ENCODE measurements at regions not wholly inside any gene's neighbourhood (a gene's known extent, or its start where the extent isn't known, plus 50 kb on each side); places are given as distances from the start of the nearest gene placed in this dataset.
"Not testable (repeated sequence)": the region's sequence is repeated elsewhere in the genome, so short reads cannot be mapped to it uniquely, and the experiment has no call there.

DNA sequence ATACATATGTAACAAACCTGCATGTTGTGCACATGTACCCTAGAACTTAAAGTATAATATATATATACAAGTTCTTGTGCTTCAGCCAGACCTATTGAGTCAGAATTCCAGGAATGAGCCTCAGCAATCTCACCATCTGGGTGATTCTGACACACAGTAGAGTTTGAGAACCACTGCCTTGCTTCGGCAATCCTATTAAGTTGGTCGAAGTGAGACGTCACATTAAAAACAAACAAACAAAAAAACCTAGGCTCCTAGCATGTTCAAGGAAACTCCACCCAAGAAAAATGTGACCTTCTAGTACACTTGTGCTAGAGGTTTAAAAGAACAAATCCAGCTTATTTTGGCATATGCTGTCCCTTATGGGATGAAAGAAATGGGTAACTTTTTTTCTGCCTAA is 115.8 kb downstream of the SINHCAF start:
- DNase-seq (ENCODE audit: low spot score in 2 of 2): no peak
- H3K36me3 Mint-ChIP-seq: no peaks in the 10 kb centered on the region
- no peak overlapping the region for H3K27ac Mint-ChIP-seq
- no peaks in the 10 kb centered on the region for H3K9me3 Mint-ChIP-seq
- no peak for ATAC-seq

DNA sequence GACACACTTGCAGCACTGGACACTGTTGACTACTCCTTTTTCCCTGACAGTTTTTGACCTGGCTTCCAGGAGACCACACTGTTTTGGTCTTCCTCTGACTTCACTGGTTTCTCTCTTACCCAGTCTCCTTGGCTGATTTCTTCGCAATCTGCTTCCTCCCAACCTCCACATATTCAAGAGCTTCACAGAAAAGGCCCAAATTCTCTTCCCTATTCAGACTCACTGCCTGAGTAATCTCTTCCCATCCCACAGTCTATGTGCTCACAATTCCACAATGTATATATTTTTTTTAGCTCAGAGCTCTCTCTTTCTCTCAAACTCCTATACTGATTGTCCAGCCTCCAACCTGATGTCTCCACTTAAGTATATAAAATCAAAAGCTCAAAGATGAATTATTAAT is 115.4 kb downstream of the SINHCAF start:
- ATAC-seq: no peak
- H3K27ac Mint-ChIP-seq: no peak overlapping the region
- no peaks in the 10 kb centered on the region for H3K36me3 Mint-ChIP-seq
- DNase-seq (ENCODE audit: low spot score in 2 of 2): no peak
- H3K9me3 Mint-ChIP-seq: no peaks in the 10 kb centered on the region

DNA sequence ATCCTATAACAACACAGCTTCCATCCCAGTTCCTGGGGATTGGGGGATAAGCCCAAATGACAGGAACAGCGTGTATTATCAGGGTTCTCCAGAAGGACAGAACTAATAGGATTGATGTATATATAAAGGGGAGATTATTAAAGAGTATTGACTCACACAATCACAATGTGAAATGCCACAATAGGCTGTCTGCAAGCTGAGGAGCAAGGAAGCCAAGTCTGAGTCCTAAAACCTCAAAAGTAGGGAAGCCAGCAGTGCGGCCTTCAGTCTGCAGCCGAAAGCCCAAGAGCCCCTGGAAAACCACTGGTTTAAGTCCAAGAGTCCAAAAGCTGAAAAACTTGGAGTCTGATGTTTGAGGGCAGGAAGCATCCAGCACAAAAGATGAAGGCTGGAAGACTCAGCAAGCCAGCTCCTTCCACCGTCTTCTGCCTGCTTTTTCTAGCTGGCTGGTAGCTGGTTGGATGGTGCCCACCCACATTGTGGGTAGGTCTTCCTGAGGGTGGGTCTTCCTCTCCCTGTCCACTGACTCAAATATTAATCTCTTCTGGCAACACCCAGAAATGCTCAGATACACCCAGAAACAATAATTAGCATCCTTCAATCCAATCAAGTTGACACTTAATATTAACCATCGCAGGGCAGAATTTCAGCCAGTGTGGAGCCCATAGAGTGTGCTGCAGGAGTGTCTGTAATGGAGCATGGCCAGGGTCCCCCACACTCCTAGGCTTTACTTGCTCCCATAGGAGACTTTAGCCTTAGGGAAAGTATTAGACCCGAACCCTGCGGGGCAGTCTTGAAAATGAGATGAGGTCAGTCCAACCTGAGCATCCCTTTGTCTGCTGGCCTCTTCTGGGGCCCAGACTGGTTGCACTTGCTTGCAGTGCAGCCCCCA is 111.1 kb downstream of the SINHCAF start:
- Mint-ChIP-seq H3K36me3 (no peaks in the 10 kb centered on the region), H3K27ac (no peak overlapping the region), H3K9me3 (no peaks in the 10 kb centered on the region)
- no peak for ATAC-seq
- DNase-seq (ENCODE audit: low spot score in 2 of 2): no peak

- no peaks in the 10 kb centered on the region for H3K9me3 Mint-ChIP-seq
- DNase-seq (ENCODE audit: low spot score in 2 of 2): no peak
- no peak overlapping the region for H3K27ac Mint-ChIP-seq
- H3K36me3 Mint-ChIP-seq: no peaks in the 10 kb centered on the region
- no peak for ATAC-seq
Measured at GRCh38 chr12:31215518-31216232, 110.3 kb downstream of the SINHCAF start.

GRCh38 chr12:31216479-31216878 is 109.5 kb downstream of the SINHCAF start:
- Mint-ChIP-seq H3K9me3 (no peaks in the 10 kb centered on the region), H3K27ac (no peak overlapping the region), H3K36me3 (no peaks in the 10 kb centered on the region)
- ATAC-seq (no peak), DNase-seq (ENCODE audit: low spot score in 2 of 2) (no peak)

GRCh38 chr12:31217356-31218130 is 108.4 kb downstream of the SINHCAF start:
- no peaks in the 10 kb centered on the region for H3K36me3 Mint-ChIP-seq

DNA sequence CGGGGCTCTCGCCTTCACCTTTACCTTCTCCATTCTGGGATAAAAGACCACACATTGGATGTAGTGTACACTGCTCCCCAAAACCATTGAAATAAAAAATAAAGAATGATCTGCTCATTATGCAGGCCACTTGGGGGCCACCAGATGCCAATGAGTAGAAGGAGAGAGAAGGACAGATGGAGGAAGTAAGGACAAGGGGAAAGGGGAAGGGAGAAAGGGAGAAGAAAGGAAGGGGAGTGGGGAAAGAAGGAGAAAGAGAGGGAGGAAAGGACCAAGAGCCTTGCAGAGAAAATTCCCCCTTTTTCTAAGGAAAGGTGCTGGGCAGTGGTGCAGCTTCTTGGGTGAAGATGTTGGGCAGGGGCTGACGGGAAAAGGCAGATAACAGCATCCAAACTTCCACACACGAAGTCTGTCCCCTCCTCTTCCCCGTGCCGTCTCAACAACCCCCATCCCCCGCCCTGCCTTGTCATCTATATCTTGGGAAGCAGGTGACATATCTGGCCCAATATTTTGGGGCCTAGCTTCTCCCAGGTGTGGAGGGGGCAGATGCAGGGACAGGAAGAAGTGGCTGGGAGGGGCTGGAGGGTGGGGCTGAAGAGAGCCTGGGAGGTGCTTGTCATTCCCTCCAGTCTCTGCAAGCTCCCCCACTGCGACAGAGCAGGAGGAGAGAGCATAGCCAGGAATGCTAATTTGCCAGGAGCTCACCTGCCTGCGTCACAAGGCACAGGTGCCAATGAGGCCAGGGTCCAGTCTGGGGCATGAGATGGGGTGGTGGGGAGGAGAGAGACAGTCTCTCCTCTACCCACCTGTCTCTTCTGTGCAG is 107.5 kb downstream of the SINHCAF start:
- H3K36me3 Mint-ChIP-seq: no peaks in the 10 kb centered on the region
- no peaks in the 10 kb centered on the region for H3K9me3 Mint-ChIP-seq
- DNase-seq (ENCODE audit: low spot score in 2 of 2) (no peak), ATAC-seq (no peak)
- no peak overlapping the region for H3K27ac Mint-ChIP-seq

More at GRCh38 chr12:31217356-31218130, 108.4 kb downstream of the SINHCAF start:
- no peak for DNase-seq (ENCODE audit: low spot score in 2 of 2)
- ATAC-seq: no peak
- no peak overlapping the region for H3K27ac Mint-ChIP-seq
- no peaks in the 10 kb centered on the region for H3K9me3 Mint-ChIP-seq

DNA sequence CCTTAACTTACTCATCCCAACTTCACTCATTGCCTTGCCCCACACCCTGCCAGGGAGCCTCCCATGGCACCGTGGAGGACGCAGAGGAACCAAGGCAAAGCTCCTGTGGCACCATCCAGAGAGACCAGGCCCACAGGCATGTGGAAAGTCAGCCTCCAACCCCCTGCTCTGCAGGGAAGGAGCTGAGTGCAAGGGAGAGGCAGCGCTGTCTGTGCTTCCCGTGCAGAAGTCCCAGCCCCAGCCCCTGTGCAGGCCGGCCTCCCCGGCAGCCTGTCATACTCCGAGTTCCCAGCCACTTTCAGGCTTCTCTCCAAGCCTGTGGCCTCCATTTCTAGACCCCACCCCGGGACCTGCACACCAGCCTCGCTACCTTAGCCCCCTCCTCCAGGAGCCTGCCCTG is 106.4 kb downstream of the SINHCAF start:
- DNase-seq (ENCODE audit: low spot score in 2 of 2): no peak
- ATAC-seq: no peak
- H3K36me3 Mint-ChIP-seq: no peaks in the 10 kb centered on the region
- no peak overlapping the region for H3K27ac Mint-ChIP-seq
- no peaks in the 10 kb centered on the region for H3K9me3 Mint-ChIP-seq

- ATAC-seq: no peak
- DNase-seq (ENCODE audit: low spot score in 2 of 2): no peak
- H3K9me3 Mint-ChIP-seq: no peaks in the 10 kb centered on the region
- H3K27ac Mint-ChIP-seq: peak overlapping the region in 1 of 2 donors; percentile 33
- H3K36me3 Mint-ChIP-seq: no peaks in the 10 kb centered on the region
Measured at GRCh38 chr12:31220061-31220460, 105.9 kb downstream of the SINHCAF start.

GRCh38 chr12:31220633-31221550 is 105.1 kb downstream of the SINHCAF start:
- no peak for ATAC-seq
- no peak for DNase-seq (ENCODE audit: low spot score in 2 of 2)
- H3K27ac Mint-ChIP-seq: peak overlapping the region in 1 of 2 donors; percentile 88
- no peaks in the 10 kb centered on the region for H3K36me3 Mint-ChIP-seq
- H3K9me3 Mint-ChIP-seq: no peaks in the 10 kb centered on the region

DNA sequence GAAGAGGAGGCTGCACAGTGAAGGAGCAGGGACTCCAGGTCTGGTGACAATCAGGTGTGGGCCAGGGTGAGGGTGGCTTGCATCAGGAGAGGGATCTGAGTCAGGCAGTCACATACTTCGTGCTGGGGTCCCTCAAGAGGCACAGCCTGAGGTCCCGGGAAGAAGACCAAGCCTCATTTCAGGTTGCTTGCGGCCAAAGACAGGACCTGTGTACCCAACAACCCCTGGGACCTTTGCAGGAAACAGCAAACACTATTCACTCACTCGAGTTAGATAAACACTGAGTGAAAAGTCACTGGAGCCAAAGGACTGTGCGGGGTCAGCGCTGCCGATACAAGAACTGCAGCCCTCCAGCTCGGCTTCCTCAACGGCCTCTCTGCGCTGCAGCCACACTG is 104.4 kb downstream of the SINHCAF start:
- no peaks in the 10 kb centered on the region for H3K9me3 Mint-ChIP-seq
- H3K27ac Mint-ChIP-seq: peak overlapping the region in 1 of 2 donors; percentile 88
- DNase-seq (ENCODE audit: low spot score in 2 of 2): no peak
- ATAC-seq: no peak
- H3K36me3 Mint-ChIP-seq: no peaks in the 10 kb centered on the region

- ATAC-seq (no peak), DNase-seq (ENCODE audit: low spot score in 2 of 2) (no peak)
- Mint-ChIP-seq H3K36me3 (no peaks in the 10 kb centered on the region), H3K27ac (no peak overlapping the region), H3K9me3 (no peaks in the 10 kb centered on the region)
Measured at GRCh38 chr12:31222620-31223222, 103.2 kb downstream of the SINHCAF start.

DNA sequence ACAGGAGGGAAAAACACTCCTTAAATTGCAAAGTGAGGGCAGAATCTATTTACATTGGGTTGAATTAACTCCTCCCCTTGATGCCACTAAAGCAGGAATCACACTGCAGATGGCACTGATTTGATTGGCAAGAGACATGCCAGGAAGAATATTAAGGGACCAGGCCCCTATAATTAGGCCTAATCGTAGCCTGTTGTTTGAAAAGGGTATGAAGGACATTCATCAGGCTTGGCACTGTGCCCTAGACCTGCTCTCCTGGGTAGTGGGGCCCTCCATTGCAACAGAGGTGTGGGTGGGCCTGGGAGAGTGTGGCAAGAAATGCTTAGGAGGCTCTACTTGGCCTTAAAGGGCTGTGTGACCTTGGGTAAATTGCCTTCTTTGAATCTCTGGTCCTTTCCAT is 102.3 kb downstream of the SINHCAF start:
- not testable (repeated sequence) for ATAC-seq; H3K36me3 Mint-ChIP-seq; DNase-seq (ENCODE audit: low spot score in 2 of 2); H3K9me3 Mint-ChIP-seq; H3K27ac Mint-ChIP-seq

- Mint-ChIP-seq H3K9me3 (no peaks in the 10 kb centered on the region), H3K27ac (no peak overlapping the region), H3K36me3 (no peaks in the 10 kb centered on the region)
- no peak for ATAC-seq
- DNase-seq (ENCODE audit: low spot score in 2 of 2): no peak
Measured at GRCh38 chr12:31224768-31225448, 101.0 kb downstream of the SINHCAF start.
